HT1080 (cell line): ENCODE measurements at regions not wholly inside any gene's neighbourhood (a gene's known extent, or its start where the extent isn't known, plus 50 kb on each side); places are given as distances from the start of the nearest gene placed in this dataset. TPM values are rescaled to one million over a fixed set of nuclear protein-coding genes. Genes with fewer than 3 reads are reported as not detected.
A peak's percentile ranks its signal among the peaks of the same experiment; 100 is the strongest.

Experiments
- DNase-seq: peaks from one replicate; pipeline ENCODE4 v3.0.0-alpha.2; 2015; ENCODE audit warnings: low read depth
- small RNA-seq: library from RNA; depleted of rRNA; stranded (forward); fragments of <200 nt; gene quantifications from one replicate; pipeline ENCODE3, GENCODE V24; 2014

- DNase-seq = no peak
These were observed 66.9 kb upstream of the TRIB2 start for GRCh38 chr2:12649602-12650400.

GRCh38 chr2:12651641-12652040, 65.1 kb upstream of the TRIB2 start:
- DNase-seq = no peak

- DNase-seq = no peak
These were observed 64.0 kb upstream of the TRIB2 start for GRCh38 chr2:12652723-12653122.

GRCh38 chr2:12657560-12657959, 59.2 kb upstream of the TRIB2 start:
- DNase-seq = peak; percentile 27

- DNase-seq = no peak
These were observed 58.3 kb upstream of the TRIB2 start for GRCh38 chr2:12658310-12658945.

GRCh38 chr2:12661489-12661888, 55.2 kb upstream of the TRIB2 start:
- no peak for DNase-seq

- no peak for DNase-seq
These were observed 53.3 kb upstream of the TRIB2 start for GRCh38 chr2:12663306-12664037.

GRCh38 chr2:12665334-12665733, 51.4 kb upstream of the TRIB2 start:
- DNase-seq = peak; percentile 19

- DNase-seq = no peak
These were observed 50.3 kb upstream of the TRIB2 start for GRCh38 chr2:12666445-12666844.

Small RNA genes lying in the stretch of these regions (small RNA-seq; reads per million reads assigned to genes)
- gene MIR3681 (not detected), gene RF00093 (0.27 reads per million, percentile 24 among the genes with 10 or more reads in this experiment), gene RNU6-843P (not detected)
